Keratinocyte (primary cell): ENCODE measurements at regions not wholly inside any gene's neighbourhood (a gene's known extent, or its start where the extent isn't known, plus 50 kb on each side); places are given as distances from the start of the nearest gene placed in this dataset.

Experiments used
- DNase-seq: peaks from one replicate; pipeline ENCODE4 v3.0.0-alpha.2; 2011; ENCODE audit warnings: low read depth, missing footprints, low spot score
- FAIRE-seq: peaks from 2 replicates; lab custom pipeline; 2011; peaks lifted over from hg19 to GRCh38; lab: Jason Lieb, UNC
- H2AFZ ChIP-seq: 2 replicates; pipeline ENCODE4 v1.6.0; 2012; ENCODE audit warnings: low read length, control low read depth, inconsistent platforms; ENCODE audit not compliant: control insufficient read depth
- H3K27ac ChIP-seq: 2 replicates; pipeline ENCODE4 v1.5.1; 2011; ENCODE audit warnings: low read length; ENCODE audit not compliant: control insufficient read depth, insufficient read depth
- H3K27me3 ChIP-seq: 3 replicates; pipeline ENCODE4 v1.6.0; 2011; ENCODE audit warnings: low read length; ENCODE audit not compliant: control insufficient read depth, insufficient read depth; ENCODE audit errors: extremely low read depth
- H3K36me3 ChIP-seq, 2 experiments: 2 replicates in 1 of 2; 3 replicates in 1 of 2; pipeline ENCODE4 v1.5.1; 2011; ENCODE audit warnings: low read length in 2 of 2, mild to moderate bottlenecking in 1 of 2; ENCODE audit not compliant: control insufficient read depth in 2 of 2, insufficient read depth in 2 of 2; ENCODE audit errors: extremely low read depth in 1 of 2
- H3K4me1 ChIP-seq: 3 replicates; pipeline ENCODE4 v1.5.1; 2011; ENCODE audit warnings: low read length; ENCODE audit not compliant: control insufficient read depth, insufficient read depth; ENCODE audit errors: extremely low read depth
- H3K4me2 ChIP-seq: 3 replicates; pipeline ENCODE4 v1.6.0; 2011; ENCODE audit warnings: low read depth, low read length; ENCODE audit not compliant: control insufficient read depth, insufficient read depth; ENCODE audit errors: extremely low read depth
- H3K4me3 ChIP-seq, 3 experiments: fragments of 200-600 bp in 1 of 3; sonication (generic) in 1 of 3; 2 replicates in 2 of 3; 3 replicates in 1 of 3; pipeline ENCODE4 v1.5.1; 2011 to 2016; ENCODE audit warnings: low read length in 3 of 3, mild to moderate bottlenecking in 3 of 3, control low read depth in 2 of 3, inconsistent platforms in 1 of 3, low read depth in 1 of 3, mixed read lengths in 1 of 3, mixed run types in 1 of 3, moderate library complexity in 1 of 3; ENCODE audit not compliant: control insufficient read depth in 2 of 3, insufficient read depth in 2 of 3; ENCODE audit errors: extremely low read depth in 1 of 3
- H3K79me2 ChIP-seq: 2 replicates; pipeline ENCODE4 v1.6.0; 2012; ENCODE audit warnings: low read length; ENCODE audit not compliant: control insufficient read depth, insufficient read depth
- H3K9ac ChIP-seq: 3 replicates; pipeline ENCODE4 v1.6.0; 2011; ENCODE audit warnings: low read length; ENCODE audit not compliant: control insufficient read depth, insufficient read depth; ENCODE audit errors: extremely low read depth
- H3K9me1 ChIP-seq: 3 replicates; pipeline ENCODE4 v1.6.0; 2011; ENCODE audit warnings: low read length; ENCODE audit not compliant: control insufficient read depth, insufficient read depth; ENCODE audit errors: extremely low read depth
- H3K9me3 ChIP-seq: 2 replicates; pipeline ENCODE4 v1.5.1; 2012; ENCODE audit warnings: low read depth, low read length; ENCODE audit not compliant: control insufficient read depth
- H4K20me1 ChIP-seq: 3 replicates; pipeline ENCODE4 v1.6.0; 2011; ENCODE audit warnings: low read length; ENCODE audit not compliant: control insufficient read depth, insufficient read depth; ENCODE audit errors: extremely low read depth
- EZH2 ChIP-seq: IDR thresholded peaks from one replicate; pipeline ENCODE4 v1.6.1; 2012; ENCODE audit warnings: inconsistent platforms, mild to moderate bottlenecking, low read length, moderate library complexity
- dilution Hi-C: fragments of 300-500 bp; cut with MboI; formaldehyde crosslinking; loops from one replicate; pipeline ENCODE4 v1.7.0; 2020; ENCODE audit warnings: low sequenced_read_pairs; ENCODE audit not compliant: extremely low pct_ligation_motif_present
- small RNA-seq, 3 experiments: library from RNA; depleted of rRNA; stranded (forward); fragments of <200 nt; gene quantifications; one replicate each; pipeline ENCODE3, GENCODE V24; 2012; ENCODE audit warnings: low read depth in 3 of 3, low replicate concordance in 1 of 3; ENCODE audit not compliant: insufficient read length in 3 of 3
- TF ChIP-seq, protein P1 (sequence below), 3 experiments: IDR thresholded peaks in 1 of 3; conservative IDR thresholded peaks in 1 of 3; optimal IDR thresholded peaks in 1 of 3; 2 replicates in 2 of 3; 3 replicates in 1 of 3; pipeline versions ENCODE3 to v1.5.1; 2011; ENCODE audit warnings: low read length in 3 of 3, mild to moderate bottlenecking in 3 of 3, moderate library complexity in 2 of 3, control low read depth in 1 of 3, inconsistent platforms in 1 of 3; ENCODE audit not compliant: insufficient read depth in 2 of 3; ENCODE audit errors: extremely low read depth in 1 of 3

DNA sequence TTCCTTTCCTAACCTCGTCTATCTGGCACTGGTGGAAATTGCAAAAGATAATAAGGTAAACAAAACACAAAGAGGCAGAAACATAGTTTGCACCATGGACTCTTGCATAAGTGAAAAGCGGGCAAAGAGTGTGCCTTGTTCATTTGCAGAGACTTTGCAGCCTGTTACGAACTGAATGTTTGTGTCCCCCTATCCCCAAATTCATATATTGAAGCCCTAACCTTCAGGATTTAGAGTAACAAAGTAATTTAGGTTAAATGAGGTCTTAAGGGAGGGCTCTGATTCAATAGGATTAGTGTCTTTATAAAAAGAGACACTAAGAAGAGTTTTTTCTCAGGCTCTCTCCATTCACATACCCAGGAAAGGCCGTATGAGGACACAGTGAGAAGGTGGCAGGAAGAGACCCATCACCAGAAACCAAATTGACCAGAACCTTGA, 52.1 kb upstream of the FAM169A start:
- no peaks in the 10 kb centered on the region for H3K36me3 ChIP-seq
- H3K27ac ChIP-seq, result no peak overlapping the region
- no peak overlapping the region for H3K4me2 ChIP-seq
- DNase-seq (no peak), FAIRE-seq (no peak)
- no peak overlapping the region for H3K9ac ChIP-seq
- H3K4me1 ChIP-seq, result no peaks in the 10 kb centered on the region
- no peaks in the 10 kb centered on the region for H3K9me1 ChIP-seq
- H2AFZ ChIP-seq, result no peak overlapping the region
- H3K4me3 ChIP-seq, result no peak overlapping the region
- H3K9me3 ChIP-seq, result no peaks in the 10 kb centered on the region
- TF ChIP-seq, protein P1, sequence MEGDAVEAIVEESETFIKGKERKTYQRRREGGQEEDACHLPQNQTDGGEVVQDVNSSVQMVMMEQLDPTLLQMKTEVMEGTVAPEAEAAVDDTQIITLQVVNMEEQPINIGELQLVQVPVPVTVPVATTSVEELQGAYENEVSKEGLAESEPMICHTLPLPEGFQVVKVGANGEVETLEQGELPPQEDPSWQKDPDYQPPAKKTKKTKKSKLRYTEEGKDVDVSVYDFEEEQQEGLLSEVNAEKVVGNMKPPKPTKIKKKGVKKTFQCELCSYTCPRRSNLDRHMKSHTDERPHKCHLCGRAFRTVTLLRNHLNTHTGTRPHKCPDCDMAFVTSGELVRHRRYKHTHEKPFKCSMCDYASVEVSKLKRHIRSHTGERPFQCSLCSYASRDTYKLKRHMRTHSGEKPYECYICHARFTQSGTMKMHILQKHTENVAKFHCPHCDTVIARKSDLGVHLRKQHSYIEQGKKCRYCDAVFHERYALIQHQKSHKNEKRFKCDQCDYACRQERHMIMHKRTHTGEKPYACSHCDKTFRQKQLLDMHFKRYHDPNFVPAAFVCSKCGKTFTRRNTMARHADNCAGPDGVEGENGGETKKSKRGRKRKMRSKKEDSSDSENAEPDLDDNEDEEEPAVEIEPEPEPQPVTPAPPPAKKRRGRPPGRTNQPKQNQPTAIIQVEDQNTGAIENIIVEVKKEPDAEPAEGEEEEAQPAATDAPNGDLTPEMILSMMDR (optimal IDR thresholded peaks at IDR 0.05 in 1 of 3, IDR thresholded peaks at IDR 0.05 in 1 of 3, conservative IDR thresholded peaks at IDR 0.05 in 1 of 3; ENCODE audit: extremely low read depth in 1 of 3, insufficient read depth in 2 of 3, low read length in 3 of 3), result no peak
- no peak for TF ChIP-seq EZH2
- H3K27me3 ChIP-seq, result no peaks in the 10 kb centered on the region
- dilution Hi-C loops, result no loop called here
- no peaks in the 10 kb centered on the region for H4K20me1 ChIP-seq
- no peaks in the 10 kb centered on the region for H3K79me2 ChIP-seq

DNA sequence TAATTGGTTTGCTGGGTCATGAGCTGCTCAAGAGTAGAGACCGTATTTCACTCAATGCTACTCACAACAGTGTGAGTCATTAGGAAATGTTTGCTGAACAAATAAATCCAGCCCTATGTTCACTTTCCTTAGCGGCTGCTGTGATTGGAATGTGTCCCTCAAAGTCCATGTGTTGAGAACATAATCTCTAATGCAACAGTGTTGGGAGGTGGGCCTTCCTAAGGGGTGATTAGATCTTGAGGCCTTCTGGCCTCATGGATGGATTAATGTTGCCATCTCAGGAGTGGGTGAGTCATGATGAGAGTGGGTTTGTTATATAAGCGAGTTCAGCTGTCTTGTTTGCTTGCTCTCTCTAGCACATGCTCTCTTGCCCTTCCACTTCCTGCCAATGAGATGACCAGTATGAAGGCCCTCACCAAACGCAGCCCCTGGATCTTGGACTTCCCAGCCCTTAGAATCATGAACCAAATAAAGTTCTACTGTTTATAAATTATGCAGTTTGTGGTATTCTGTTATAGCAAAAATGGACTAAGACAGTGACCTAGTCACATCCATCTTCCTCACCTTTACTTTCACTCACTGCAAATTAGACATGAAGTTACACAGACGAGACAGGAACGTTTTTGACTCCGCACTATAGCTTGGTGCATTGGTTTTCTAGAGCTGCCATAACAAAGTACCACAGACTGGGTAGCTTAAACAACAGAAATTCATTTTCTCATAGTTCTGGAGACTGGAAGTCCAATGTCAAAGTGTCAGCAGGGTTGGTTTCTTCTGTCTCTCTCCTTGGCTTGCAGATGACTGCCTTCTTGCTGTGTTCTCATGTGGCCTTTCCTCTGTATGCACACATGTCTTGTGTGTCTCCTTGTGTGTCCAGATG, 50.9 kb upstream of the FAM169A start:
- dilution Hi-C loops, result no loop called here
- DNase-seq, result no peak
- no peak overlapping the region for H3K4me2 ChIP-seq
- no peaks in the 10 kb centered on the region for H3K4me1 ChIP-seq
- TF ChIP-seq, protein P1 (optimal IDR thresholded peaks at IDR 0.05 in 1 of 3, IDR thresholded peaks at IDR 0.05 in 1 of 3, conservative IDR thresholded peaks at IDR 0.05 in 1 of 3; ENCODE audit: extremely low read depth in 1 of 3, insufficient read depth in 2 of 3, low read length in 3 of 3), result no peak
- TF ChIP-seq EZH2, result no peak
- FAIRE-seq, result no peak
- no peak overlapping the region for H3K27ac ChIP-seq
- no peak overlapping the region for H3K4me3 ChIP-seq
- no peaks in the 10 kb centered on the region for H3K9me3 ChIP-seq
- no peak overlapping the region for H2AFZ ChIP-seq
- no peaks in the 10 kb centered on the region for H3K27me3 ChIP-seq
- H3K9ac ChIP-seq, result no peak overlapping the region
- H3K9me1 ChIP-seq, result no peaks in the 10 kb centered on the region
- H3K79me2 ChIP-seq, result no peaks in the 10 kb centered on the region
- H3K36me3 ChIP-seq, result no peaks in the 10 kb centered on the region
- no peaks in the 10 kb centered on the region for H4K20me1 ChIP-seq

Small RNAs in the stretch of these regions (small RNA-seq; reads per million reads assigned to genes)
- 0 reads per million in 3 experiments for gene AC116337.2
